ENCODE measurements at regions not wholly inside any gene's neighbourhood (a gene's known extent, or its start where the extent isn't known, plus 50 kb on each side); places are given as distances from the start of the nearest gene placed in this dataset.

DNA sequence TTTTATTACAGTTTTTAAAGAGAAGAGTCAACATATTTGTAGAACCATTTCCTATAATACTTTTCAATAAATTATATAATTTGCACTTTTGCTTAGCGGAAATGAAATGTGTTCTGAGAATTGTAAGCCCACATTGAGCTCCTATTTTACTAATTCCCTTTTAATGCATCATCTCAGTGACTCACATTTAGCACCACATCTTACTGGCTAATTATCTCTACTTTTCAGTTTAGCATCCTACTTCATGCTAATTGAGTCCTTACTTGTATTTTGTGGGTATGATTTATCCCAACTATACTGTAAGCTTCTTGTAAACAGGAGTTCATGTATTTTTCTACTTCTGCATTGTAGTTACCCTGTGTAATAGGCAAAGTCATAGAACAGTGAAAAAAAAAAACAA lies 67.5 kb downstream of the TMX1 start:
- TF ChIP-seq YY1 (IDR thresholded peaks at IDR 0.05; ENCODE audit: insufficient read depth, insufficient read length) (no peak), SUZ12 (IDR thresholded peaks at IDR 0.05; ENCODE audit: extremely low read depth, insufficient read depth, insufficient read length) (no peak)
